HAP-1 (cell line): ENCODE measurements at regions not wholly inside any gene's neighbourhood (a gene's known extent, or its start where the extent isn't known, plus 50 kb on each side); places are given as distances from the start of the nearest gene placed in this dataset.

ENCODE experiments used
- DNase-seq, 2 experiments: peaks; one replicate each; pipeline ENCODE4 v3.0.0-alpha.2; 2016 to 2020; ENCODE audit warnings: low spot score in 2 of 2
- H3K27me3 ChIP-seq: fragments of 250-450 bp; sonication (Bioruptor Pico); 2 replicates; pipeline ENCODE4 v1.5.1; 2020; ENCODE audit warnings: low read depth, mild to moderate bottlenecking, moderate library complexity
- H3K36me3 ChIP-seq: fragments of 250-450 bp; sonication (Bioruptor Pico); replicated peaks from 2 replicates; pipeline ENCODE4 v1.5.1; 2020; ENCODE audit warnings: mild to moderate bottlenecking
- H3K4me1 ChIP-seq: fragments of 250-450 bp; sonication (Bioruptor Pico); 2 replicates; pipeline ENCODE4 v1.5.1; 2020; ENCODE audit warnings: mild to moderate bottlenecking
- H3K4me3 ChIP-seq: fragments of 250-450 bp; sonication (Bioruptor Pico); 2 replicates; pipeline ENCODE4 v1.5.1; 2020; ENCODE audit warnings: mild to moderate bottlenecking, moderate library complexity
- H3K9me3 ChIP-seq: fragments of 250-450 bp; sonication (Bioruptor Pico); 2 replicates; pipeline ENCODE4 v1.5.1; 2020; ENCODE audit warnings: mild to moderate bottlenecking, moderate library complexity
- in situ Hi-C: fragments of 300-500 bp; cut with MboI; formaldehyde crosslinking; loops from 3 replicates; pipeline ENCODE4 v1.14.3; 2020; ENCODE audit warnings: low sequenced_read_pairs, inconsistent platforms, mixed read lengths

DNA sequence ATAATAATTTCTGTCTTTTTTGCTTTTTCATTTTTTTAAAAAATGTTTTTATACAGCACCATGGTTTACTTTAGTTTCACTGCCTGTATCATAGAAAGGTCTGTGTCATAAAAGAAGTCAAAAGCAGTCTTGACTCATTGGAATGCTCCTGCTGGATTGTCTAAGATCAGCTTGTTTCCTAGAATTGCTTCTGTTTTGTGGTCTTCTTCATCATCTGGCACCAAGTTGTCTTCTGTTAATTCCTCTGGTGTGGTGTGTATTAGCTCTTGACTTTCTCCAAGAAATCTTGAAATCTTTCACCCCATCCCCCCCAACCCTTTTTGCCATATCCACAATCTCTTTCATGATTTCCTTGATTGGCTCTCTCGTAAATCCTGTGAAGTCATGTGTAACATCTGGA is 250.3 kb upstream of the CXCL12 start:
- in situ Hi-C loops: no loop called here
- Histone ChIP-seq H3K36me3 (no peaks in the 10 kb centered on the region), H3K9me3 (no peaks in the 10 kb centered on the region), H3K27me3 (no peaks in the 10 kb centered on the region), H3K4me1 (no peaks in the 10 kb centered on the region), H3K4me3 (no peak overlapping the region)
- no peak for DNase-seq

DNA sequence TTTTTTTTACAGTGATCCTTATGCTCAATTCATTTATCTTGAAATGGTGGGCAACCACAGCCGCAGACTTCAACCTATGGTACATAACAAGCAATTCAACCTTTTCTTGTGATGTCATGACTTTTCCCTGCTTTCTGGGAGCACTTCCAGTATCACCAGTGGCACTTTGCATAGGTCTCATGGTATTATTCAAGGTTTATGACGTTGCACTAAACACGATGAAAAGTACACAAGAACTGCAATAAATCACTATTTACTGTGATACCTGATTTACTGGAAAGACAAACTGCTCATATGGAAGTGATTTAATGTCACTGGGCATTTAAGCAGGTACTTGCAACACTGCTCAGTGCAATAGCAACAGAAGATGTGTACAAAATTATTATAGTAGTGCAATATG is 251.7 kb upstream of the CXCL12 start:
- no peak for DNase-seq
- Histone ChIP-seq H3K4me3 (no peak overlapping the region), H3K36me3 (no peaks in the 10 kb centered on the region), H3K27me3 (no peaks in the 10 kb centered on the region), H3K4me1 (no peaks in the 10 kb centered on the region), H3K9me3 (no peaks in the 10 kb centered on the region; the same call in 1 of the 2 replicates)
- in situ Hi-C loops: no loop called here

DNA sequence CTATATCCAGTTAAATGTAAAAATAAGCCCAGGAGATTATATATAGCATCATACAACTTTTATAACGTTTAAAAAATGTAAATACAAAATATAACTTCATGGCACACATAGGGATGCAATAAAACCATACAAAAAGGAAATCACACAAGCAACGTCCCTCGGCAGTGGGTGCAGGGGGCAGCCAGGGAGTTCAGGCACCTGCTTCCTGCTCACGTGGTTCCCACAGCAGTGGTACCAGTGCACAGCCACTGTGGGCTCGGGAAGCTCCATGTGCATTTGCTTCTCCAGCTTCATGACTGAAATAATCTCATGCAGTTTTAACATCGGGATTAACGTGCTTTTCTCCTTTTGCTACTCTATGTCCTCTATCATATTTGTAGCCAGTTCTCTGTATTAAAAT is 255.5 kb upstream of the CXCL12 start:
- no peaks in the 10 kb centered on the region; the same call in 1 of the 2 replicates for H3K9me3 ChIP-seq
- no peaks in the 10 kb centered on the region for H3K4me1 ChIP-seq
- no peak for DNase-seq
- H3K4me3 ChIP-seq: no peak overlapping the region
- in situ Hi-C loops: no loop called here
- no peaks in the 10 kb centered on the region for H3K27me3 ChIP-seq
- no peaks in the 10 kb centered on the region for H3K36me3 ChIP-seq

DNA sequence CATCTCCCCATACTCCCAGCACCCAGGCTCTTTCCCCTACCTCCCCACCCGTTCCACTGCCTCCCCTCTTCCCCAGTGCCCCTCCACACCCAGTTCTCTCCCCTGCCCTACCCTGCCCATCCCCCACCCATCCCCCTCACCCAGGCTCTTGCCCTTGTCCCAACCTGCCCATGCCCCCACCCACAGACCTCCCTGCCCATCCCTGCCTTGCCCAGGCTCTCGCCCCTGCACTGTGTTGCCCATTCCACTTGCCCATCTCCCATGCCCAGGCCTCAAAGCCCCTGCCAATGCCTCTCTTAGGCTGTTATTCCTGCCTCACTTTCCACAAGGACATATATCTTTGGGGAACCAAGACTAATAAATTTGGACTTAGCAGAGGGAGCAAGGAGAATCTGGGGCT is 262.6 kb upstream of the CXCL12 start:
- no peak overlapping the region for H3K4me3 ChIP-seq
- H3K27me3 ChIP-seq: no peaks in the 10 kb centered on the region
- no peak for DNase-seq
- H3K36me3 ChIP-seq: no peaks in the 10 kb centered on the region
- no peaks in the 10 kb centered on the region for H3K9me3 ChIP-seq
- no peaks in the 10 kb centered on the region for H3K4me1 ChIP-seq
- in situ Hi-C loops: no loop called here

DNA sequence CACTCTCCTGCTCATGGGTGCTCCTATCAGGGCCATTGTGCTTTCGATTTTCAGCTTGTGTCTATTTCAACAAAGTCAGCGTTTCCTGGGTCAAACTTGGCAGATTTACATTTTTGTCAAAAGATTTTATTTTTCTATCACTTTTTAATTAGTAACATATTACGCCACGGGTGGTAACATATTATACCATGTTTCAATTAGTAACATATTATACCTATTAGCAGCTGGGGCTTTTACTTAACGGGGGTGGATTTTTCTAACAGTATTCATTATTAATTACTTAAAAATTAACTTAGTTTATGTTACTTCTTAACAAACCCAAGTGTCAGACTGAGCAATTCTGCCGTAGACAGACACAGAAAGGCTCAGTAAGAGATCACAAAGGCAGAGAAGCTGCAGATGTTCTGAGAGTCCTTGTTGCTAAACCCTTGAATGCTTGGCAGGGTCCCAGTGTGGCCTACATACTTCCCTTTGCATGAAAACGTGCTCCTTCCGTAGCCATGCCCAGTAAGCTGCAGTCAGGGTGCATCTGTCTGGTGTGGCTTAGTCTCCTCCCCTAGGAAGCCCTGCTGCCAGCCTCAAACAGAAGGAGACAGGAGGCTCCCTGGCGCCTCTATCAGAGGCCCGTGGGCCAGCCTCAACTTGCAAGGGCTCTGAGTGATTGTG is 263.1 kb upstream of the CXCL12 start:
- Histone ChIP-seq H3K4me1 (no peaks in the 10 kb centered on the region), H3K4me3 (no peak overlapping the region), H3K9me3 (no peaks in the 10 kb centered on the region), H3K27me3 (no peaks in the 10 kb centered on the region), H3K36me3 (no peaks in the 10 kb centered on the region)
- DNase-seq: no peak
- in situ Hi-C loops: no loop called here

DNA sequence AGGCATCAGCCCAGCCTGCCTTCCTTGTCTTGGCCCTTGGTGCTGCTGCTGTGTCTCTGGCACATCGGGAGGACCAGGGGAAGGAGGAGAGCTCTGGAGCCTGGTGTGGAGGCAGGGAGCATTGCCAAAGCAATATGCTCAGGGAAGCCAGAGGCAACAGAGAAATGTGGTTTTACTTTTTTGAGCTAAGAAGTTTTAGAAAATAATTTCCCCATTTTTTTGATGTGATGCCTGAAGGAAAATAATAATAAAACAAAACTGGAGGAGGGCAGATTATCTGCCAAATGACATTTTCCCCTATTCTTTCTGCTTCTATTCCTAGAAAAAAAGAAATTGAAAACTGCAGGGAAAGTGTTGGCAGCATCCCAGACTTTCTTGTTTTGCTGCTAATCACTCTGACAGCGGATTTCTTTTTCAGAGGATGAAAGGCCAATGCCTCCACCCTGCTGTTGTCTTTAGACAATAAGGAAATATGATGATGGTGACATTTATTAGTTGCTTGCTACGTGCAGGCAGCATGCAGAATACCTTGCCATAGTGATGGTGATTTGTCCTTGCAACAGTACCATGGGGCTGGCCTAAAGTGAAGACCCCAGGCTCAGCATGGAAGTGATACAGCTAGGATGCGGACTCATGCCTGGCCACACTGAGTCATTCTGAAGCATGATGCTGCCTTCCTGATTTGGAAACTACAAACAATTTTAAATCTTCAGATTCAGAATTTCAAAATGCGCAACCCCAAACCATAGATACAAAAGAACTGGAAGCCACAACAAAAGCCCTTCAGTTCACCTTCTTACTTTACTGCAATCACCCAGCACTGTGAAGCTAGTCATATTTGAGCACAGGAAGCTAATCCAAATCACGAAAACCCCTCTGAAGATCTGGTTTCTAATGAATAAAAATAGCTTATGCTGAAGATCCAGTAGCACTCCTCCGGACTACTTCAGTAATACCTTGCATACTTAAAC is 260.2 kb upstream of the TMEM72 start:
- Histone ChIP-seq H3K27me3 (no peaks in the 10 kb centered on the region), H3K36me3 (no peaks in the 10 kb centered on the region), H3K4me1 (no peaks in the 10 kb centered on the region), H3K4me3 (no peak overlapping the region), H3K9me3 (no peaks in the 10 kb centered on the region)
- in situ Hi-C loops: no loop called here
- no peak for DNase-seq

DNA sequence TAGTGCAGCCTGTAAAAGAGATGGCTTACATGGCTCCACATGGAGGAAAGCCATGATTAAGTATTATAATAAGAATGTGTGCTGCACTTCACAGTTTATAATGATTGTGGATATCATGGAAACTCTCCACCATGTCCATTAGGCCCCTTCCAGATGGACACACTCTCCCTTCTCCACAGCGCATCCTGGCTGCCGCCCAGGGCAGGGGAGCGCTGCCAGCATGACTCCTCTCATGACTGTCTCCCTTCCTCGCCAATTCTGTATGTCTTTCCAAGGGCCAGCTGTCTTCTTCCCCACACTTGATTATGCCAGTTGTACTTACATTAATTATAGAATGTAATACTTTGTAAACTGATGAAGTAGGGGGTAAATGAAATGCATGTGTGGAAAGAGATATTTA is 259.3 kb upstream of the TMEM72 start:
- DNase-seq: no peak

DNA sequence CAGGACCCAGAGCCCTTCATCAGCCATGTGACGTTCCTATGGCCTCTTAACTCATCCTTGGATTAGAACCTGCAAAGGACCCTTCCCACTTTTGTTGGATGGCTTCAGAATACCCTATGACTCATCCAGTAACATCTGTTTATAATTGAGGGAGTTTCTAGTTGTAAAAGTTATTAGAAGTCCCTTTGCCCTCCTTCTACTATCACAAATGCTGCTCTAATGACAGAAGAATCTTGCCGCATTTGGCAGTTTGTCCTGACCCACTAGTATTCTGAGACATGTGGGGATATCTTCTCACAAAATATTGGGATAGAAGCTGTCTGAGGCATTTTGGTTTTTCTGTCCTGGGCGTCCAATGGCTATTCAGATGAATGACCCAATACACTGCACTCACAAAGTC is 251.8 kb upstream of the TMEM72 start:
- Histone ChIP-seq H3K9me3 (no peaks in the 10 kb centered on the region), H3K4me3 (no peak overlapping the region), H3K36me3 (no peaks in the 10 kb centered on the region), H3K27me3 (no peaks in the 10 kb centered on the region), H3K4me1 (no peaks in the 10 kb centered on the region)
- in situ Hi-C loops: no loop called here
- DNase-seq: no peak

More for the DNA sequence above, 259.3 kb upstream of the TMEM72 start:
- Histone ChIP-seq H3K27me3 (no peaks in the 10 kb centered on the region), H3K4me1 (no peaks in the 10 kb centered on the region), H3K9me3 (no peaks in the 10 kb centered on the region), H3K36me3 (no peaks in the 10 kb centered on the region), H3K4me3 (no peak overlapping the region)
- in situ Hi-C loops: no loop called here

DNA sequence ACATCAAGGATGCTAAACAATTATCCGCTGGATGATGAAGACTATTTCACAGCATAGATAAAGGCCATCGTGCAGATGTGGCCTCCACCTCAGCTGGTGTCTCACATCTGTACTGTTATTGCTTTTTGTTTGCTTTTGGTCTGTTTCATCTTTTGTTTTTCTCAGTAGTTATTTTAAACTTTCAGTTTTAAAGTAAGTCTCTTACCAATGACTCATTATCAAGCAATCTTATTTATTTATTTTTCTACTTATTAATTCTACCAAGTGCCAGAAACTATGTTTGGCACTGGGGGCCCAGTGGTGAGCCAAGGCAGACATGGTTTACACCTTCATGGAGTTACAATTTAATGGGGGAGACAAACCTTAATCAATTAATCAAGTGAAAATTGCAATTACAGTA is 250.9 kb upstream of the TMEM72 start:
- no peak for DNase-seq
- Histone ChIP-seq H3K4me3 (no peak overlapping the region), H3K27me3 (no peaks in the 10 kb centered on the region), H3K36me3 (no peaks in the 10 kb centered on the region), H3K4me1 (no peaks in the 10 kb centered on the region), H3K9me3 (no peaks in the 10 kb centered on the region)
- in situ Hi-C loops: no loop called here

DNA sequence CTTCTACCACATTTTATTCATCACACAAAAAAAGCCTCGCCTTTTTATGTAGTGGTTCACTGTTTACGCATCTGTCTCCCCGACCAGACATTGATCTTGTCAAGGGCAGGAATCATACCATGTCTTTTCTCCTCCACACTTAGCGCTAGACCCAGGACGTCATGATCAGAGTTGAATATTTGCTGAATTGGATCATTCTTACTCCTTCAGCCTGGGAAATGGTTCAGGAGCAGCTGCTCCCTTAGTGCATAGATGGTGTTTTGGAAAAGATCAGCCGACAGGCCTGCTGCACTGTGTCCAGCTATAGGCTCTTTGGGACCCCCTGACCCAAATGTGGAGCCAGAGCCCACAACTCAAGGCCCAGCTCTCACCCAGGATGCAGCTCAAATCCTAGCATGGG is 249.1 kb upstream of the TMEM72 start:
- H3K27me3 ChIP-seq: no peaks in the 10 kb centered on the region
- in situ Hi-C loops: no loop called here
- H3K36me3 ChIP-seq: no peaks in the 10 kb centered on the region
- DNase-seq: no peak
- no peak overlapping the region for H3K4me3 ChIP-seq
- no peaks in the 10 kb centered on the region for H3K4me1 ChIP-seq
- no peaks in the 10 kb centered on the region for H3K9me3 ChIP-seq

DNA sequence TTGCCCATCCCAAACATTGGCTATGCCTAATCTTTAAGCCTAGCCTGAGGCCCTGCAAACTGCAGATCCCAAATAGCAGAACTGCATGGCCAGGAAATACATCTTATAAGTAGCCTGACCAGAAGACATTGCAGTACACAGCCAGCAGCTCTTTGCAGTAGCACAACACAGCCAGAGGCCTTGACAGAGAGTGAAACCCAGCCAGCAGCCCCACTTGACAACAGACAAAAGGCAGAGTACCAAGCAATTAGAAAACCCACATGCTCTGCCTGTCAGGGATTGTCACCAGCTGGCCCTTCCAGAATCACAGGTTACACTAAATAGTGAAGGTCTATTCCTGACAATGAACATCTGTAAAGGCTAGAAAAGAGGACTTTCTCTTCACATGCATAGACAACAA is 242.8 kb upstream of the TMEM72 start:
- DNase-seq: no peak
- Histone ChIP-seq H3K36me3 (no peaks in the 10 kb centered on the region), H3K4me3 (no peak overlapping the region), H3K27me3 (no peaks in the 10 kb centered on the region), H3K4me1 (no peaks in the 10 kb centered on the region), H3K9me3 (no peaks in the 10 kb centered on the region)
- in situ Hi-C loops: no loop called here

DNA sequence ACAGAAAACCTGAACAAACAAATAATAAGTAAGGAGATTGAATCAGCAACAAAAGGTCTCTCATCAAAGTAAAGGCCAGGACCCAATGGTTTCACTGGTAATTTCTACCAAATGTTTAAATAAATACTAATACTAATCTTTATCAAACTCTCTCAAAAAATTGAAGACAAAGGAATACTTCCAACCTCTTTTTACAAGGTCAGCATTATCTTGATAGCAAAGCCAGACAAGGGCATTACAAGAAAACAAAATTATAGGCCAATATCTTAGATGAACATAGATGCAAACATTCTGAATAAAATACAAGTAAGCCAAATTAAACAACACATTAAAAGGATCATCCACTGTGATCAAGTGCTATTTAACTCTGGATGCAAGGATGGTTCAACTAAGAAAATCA is 239.8 kb upstream of the TMEM72 start:
- no peaks in the 10 kb centered on the region for H3K4me1 ChIP-seq
- no peaks in the 10 kb centered on the region for H3K27me3 ChIP-seq
- no peaks in the 10 kb centered on the region for H3K36me3 ChIP-seq
- no peaks in the 10 kb centered on the region for H3K9me3 ChIP-seq
- H3K4me3 ChIP-seq: no peak overlapping the region
- no peak for DNase-seq
- in situ Hi-C loops: no loop called here

DNA sequence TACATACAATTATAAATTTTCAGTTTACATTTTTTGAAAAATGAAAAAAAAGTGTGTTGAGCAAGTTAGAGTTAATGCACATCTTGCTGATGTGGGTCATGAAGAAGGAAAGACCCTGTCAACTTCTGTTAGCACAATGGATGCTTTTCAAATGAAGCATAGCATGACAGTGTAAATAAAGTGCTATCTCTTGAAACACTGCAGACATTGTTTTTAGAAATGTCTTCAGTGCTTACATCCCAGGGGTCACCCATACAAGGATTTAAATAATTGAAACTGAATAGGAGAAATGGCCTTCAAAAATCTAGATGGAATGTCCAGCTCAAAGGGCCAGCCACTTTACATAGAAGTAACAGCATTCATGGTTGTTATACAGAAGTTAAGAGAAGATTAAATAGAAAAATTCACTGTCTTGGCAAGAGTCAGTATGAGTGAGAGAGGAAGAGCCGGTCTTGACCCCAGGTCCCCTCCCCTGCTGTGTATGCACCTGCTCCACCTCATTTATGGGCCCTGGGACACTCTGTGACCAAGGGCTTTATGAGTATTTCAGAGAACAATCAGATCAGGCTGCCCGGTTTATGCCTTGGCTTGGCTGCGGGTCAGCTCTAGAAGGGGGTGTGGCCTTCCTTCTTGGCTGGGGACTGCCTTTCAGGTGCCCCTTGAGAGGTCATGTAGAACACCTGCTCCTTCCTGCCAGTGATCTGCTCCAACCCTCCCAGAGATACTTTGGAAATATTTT is 237.7 kb upstream of the TMEM72 start:
- no peak overlapping the region for H3K4me3 ChIP-seq
- no peak for DNase-seq
- no peaks in the 10 kb centered on the region for H3K36me3 ChIP-seq
- no peaks in the 10 kb centered on the region for H3K4me1 ChIP-seq
- in situ Hi-C loops: no loop called here
- no peaks in the 10 kb centered on the region for H3K9me3 ChIP-seq
- H3K27me3 ChIP-seq: no peaks in the 10 kb centered on the region
